Thymus (tissue), 11 donors: ENCODE measurements at regions not wholly inside any gene's neighbourhood (a gene's known extent, or its start where the extent isn't known, plus 50 kb on each side); places are given as distances from the start of the nearest gene placed in this dataset.
"Not testable (repeated sequence)": the region's sequence is repeated elsewhere in the genome, so short reads cannot be mapped to it uniquely, and the experiment has no call there.

ENCODE experiments used
- DNase-seq, 9 donors: peaks; one replicate each; pipeline ENCODE4 v3.0.0-alpha.2; 2013; ENCODE audit warnings: low spot score in 9 of 9, low read depth in 6 of 9, missing footprints in 1 of 9
- H3K27ac ChIP-seq, 2 donors: one replicate each; pipeline ENCODE4 v1.5.1; 2013; ENCODE audit warnings: control low read depth in 1 of 2, low read depth in 1 of 2, low read length in 1 of 2, mild to moderate bottlenecking in 1 of 2, moderate library complexity in 1 of 2
- H3K27me3 ChIP-seq, 2 donors: one replicate each; pipeline ENCODE4 v1.5.1; 2013; ENCODE audit warnings: low read length in 1 of 2; ENCODE audit not compliant: control insufficient read depth in 2 of 2, insufficient read depth in 1 of 2
- H3K36me3 ChIP-seq, 2 donors: one replicate each; pipeline ENCODE4 v1.5.1; 2013; ENCODE audit warnings: low read length in 1 of 2, mild to moderate bottlenecking in 1 of 2, moderate library complexity in 1 of 2; ENCODE audit not compliant: control insufficient read depth in 2 of 2, insufficient read depth in 2 of 2
- H3K4me1 ChIP-seq, 2 donors: one replicate each; pipeline ENCODE4 v1.5.1; 2013; ENCODE audit warnings: low read length in 2 of 2; ENCODE audit not compliant: control insufficient read depth in 2 of 2, insufficient read depth in 2 of 2
- H3K4me3 ChIP-seq, 2 donors: one replicate each; pipeline ENCODE4 v1.5.1; 2013; ENCODE audit warnings: low read length in 2 of 2, control low read depth in 1 of 2, mild to moderate bottlenecking in 1 of 2
- H3K9me3 ChIP-seq, 2 donors: one replicate each; pipeline ENCODE4 v1.5.1; 2013; ENCODE audit warnings: low read length in 1 of 2, mild to moderate bottlenecking in 1 of 2; ENCODE audit not compliant: control insufficient read depth in 2 of 2, insufficient read depth in 1 of 2
- WGBS: extraction: QIAGEN DNeasy Blood & Tissue Kit; methylation state at CpG from one replicate; pipeline ENCODE4 v1.1.7; 2013; 5-methylcytosine and 5-hydroxymethylcytosine counted together
- donor health status: healthy.

DNA sequence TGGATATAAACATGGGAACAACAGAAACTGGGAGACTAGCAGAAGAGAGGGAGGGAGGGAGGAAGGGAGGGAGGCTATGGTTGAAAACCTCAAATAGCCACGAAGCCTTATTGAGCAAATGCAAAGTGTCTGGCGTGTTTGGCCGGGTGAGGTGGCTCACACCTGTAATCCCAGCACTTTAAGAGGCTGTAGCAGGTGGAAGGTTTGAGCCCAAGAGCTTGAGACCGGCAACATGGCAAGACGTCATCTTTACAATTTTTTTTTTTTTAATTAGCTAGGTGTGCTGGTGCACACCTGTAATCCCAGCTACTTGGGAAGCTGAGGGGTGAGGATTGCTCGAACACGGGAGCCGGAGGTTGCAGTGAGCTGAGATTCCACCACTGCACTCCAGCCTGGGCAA, 139.2 kb upstream of the TPTE start:
- WGBS: 68% methylated on average over 8 of the region's 8 CpGs
- not testable (repeated sequence) for H3K4me3 ChIP-seq, DNase-seq, H3K27me3 ChIP-seq, H3K4me1 ChIP-seq, H3K36me3 ChIP-seq, H3K27ac ChIP-seq
- peaks cover 15 to 59% of the 10 kb centered on the region in 2 donors for H3K9me3 ChIP-seq

DNA sequence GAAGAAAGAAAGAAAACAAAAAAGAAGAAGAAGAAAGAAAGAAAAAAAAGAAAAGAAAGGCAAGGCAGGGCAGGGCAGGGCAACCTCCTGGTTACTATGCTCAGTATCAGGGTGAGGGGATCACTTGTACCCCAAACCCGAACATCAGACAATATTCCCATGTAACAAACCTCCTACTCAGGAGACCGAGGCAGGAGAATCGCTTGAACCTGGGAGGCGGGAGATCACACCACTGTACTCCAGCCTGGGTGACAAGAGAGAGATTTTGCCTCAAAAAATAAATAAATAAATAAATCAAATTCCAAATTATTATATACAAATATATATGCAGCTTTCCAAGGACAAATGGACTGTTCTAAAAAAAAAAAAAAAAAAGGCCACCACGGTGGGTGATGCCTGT, 138.8 kb upstream of the TPTE start:
- H3K27me3 ChIP-seq: not testable (repeated sequence)
- 60% methylated on average over 5 of the region's 5 CpGs for WGBS

DNA sequence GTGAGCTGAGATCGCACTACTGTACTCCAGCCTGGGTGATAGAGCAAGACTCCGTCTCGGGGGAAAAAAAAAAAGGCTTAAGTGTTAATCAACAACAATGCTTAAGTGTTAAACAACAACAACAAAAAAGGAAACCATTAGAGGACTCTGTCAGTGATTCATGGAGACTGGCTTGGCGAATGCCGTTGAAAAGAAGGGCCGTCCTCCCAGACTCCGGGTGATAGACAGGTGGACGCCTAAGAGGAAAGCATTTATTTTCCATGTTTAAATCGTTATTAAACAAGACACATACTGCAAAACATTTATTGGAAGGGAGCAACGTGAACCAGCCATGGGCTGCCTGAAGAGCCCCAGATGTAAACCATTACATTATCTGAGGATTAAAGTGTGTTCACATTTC, 137.8 kb upstream of the TPTE start:
- DNase-seq, H3K36me3 ChIP-seq, H3K27me3 ChIP-seq, H3K27ac ChIP-seq, H3K4me1 ChIP-seq, H3K4me3 ChIP-seq: not testable (repeated sequence)
- 87% methylated on average over 10 of the region's 10 CpGs for WGBS
- peaks cover 13 to 55% of the 10 kb centered on the region in 2 donors for H3K9me3 ChIP-seq

More for the DNA sequence above, 138.8 kb upstream of the TPTE start:
- not testable (repeated sequence) for H3K4me1 ChIP-seq, H3K36me3 ChIP-seq, DNase-seq, H3K27ac ChIP-seq, H3K4me3 ChIP-seq
- peaks cover 15 to 57% of the 10 kb centered on the region in 2 donors for H3K9me3 ChIP-seq

DNA sequence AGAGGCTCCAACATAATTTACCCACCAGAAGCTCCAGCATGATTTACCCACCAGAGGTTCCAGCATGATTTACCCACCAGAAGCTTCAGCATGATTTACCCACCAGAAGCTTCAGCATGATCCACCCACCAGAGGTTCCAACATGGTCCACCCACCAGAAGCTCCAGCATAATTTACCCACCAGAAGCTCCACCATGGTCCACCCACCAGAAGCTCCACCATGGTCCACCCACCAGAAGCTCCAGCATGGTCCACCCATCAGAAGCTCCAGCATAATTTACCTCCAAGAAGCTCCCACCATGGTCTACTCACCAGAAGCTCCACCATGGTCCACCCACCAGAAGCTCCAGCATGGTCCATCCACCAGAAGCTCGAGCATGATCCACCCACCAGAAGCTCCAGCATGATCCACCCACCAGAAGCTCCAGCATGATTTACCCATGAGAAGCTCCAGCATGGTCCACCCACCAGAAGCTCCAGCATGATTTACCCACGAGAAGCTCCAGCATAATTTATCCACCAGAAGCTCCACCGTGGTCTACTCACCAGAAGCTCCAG, 137.0 kb upstream of the TPTE start:
- not testable (repeated sequence) for H3K4me3 ChIP-seq, H3K4me1 ChIP-seq, H3K27ac ChIP-seq, H3K36me3 ChIP-seq, H3K27me3 ChIP-seq, DNase-seq
- peaks cover 10 to 52% of the 10 kb centered on the region in 2 donors for H3K9me3 ChIP-seq
- WGBS: 62% methylated on average over 3 of the region's 3 CpGs

DNA sequence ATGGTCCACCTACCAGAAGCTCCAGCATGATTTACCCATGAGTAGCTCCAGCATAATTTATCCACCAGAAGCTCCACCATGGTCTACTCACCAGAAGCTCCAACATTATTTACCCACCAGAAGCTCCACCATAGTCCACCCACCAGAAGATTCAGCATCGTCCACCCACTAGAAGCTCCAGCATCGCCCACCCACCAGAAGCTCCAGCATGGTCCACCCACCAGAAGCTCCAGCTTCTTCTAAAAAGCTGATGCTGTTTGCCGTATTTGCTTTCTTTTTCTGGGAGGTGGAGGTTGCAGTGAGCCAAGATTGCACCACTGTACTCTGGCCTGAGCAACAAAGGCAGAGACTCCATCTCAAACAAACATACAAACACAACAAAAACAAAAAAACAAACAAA, 136.2 kb upstream of the TPTE start:
- not testable (repeated sequence) for H3K27me3 ChIP-seq, H3K4me1 ChIP-seq, H3K36me3 ChIP-seq, H3K27ac ChIP-seq, DNase-seq, H3K4me3 ChIP-seq
- WGBS: 87% methylated on average over 3 of the region's 3 CpGs
- peaks cover 9 to 46% of the 10 kb centered on the region in 2 donors for H3K9me3 ChIP-seq

DNA sequence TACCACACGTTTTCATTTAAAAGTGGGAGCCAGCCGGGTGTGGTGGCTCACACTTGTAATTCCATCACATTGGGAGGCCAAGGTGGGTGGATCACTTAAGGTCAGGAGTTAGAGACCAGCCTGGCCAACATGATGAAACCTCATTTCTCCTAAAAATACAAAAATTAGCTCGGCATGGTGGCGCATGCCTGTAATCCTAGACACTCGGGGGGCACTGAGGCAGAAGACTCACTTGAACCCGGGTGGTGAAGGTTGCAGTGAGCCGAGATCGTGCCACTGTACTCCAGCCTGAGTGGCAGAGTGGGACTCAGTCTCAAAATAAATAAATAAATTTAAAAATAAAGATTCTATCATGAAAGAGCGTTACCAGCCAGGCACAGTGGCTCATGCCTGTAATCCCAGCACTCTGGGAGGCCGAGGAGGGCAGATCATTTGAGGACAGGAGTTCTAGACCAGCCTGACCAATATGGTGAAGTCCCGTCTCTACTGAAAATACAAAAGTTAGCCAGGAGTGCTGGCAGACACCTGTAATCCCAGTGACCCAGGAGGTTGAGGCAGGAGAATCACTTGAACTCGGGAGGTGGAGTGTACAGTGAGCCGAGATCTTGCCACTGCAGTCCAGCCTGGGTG, 135.4 kb upstream of the TPTE start:
- DNase-seq, H3K27ac ChIP-seq, H3K36me3 ChIP-seq, H3K27me3 ChIP-seq, H3K4me1 ChIP-seq, H3K4me3 ChIP-seq: not testable (repeated sequence)
- WGBS: 72% methylated on average over 13 of the region's 13 CpGs
- peaks cover 6 to 38% of the 10 kb centered on the region in 2 donors for H3K9me3 ChIP-seq

DNA sequence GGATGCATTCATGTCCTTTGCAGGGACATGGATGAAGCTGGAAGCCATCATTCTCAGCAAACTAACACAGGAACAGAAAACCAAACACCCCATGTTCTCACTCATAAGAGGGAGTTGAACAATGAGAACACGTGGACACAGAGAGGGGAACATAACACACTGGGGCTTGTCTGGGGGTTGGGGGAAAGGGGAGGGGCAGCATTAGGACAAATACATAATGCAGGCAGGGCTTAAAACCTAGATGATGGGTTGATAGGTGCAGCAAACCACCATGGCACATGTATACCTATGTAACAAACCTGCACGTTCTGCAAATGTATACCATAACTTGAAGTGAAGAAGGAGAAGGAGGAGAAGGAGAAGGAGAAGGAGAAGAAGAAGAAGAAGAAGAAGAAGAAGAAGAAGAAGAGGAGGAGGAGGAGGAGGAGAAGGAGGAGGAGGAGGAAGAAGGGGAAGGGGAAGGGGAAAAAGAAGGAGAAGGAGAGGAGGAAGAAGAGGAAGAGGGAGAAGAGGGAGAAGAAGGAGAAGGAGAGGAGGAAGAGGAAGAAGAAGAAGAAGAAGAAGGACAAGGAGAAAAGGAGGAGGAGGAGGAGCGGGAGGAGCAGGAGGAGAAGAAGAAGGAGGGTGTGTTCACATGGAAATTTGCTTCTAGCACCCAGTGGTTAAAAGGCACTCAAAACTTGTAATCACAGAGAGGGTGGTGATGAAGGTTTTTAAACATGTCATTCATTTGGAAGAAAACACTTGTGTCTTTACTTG, 133.5 kb upstream of the TPTE start:
- not testable (repeated sequence) for H3K27me3 ChIP-seq, H3K4me3 ChIP-seq, H3K27ac ChIP-seq, H3K36me3 ChIP-seq, DNase-seq, H3K4me1 ChIP-seq
- WGBS: 55% methylated on average over 3 of the region's 3 CpGs
- H3K9me3 ChIP-seq: peaks cover 6 to 28% of the 10 kb centered on the region in 2 donors

DNA sequence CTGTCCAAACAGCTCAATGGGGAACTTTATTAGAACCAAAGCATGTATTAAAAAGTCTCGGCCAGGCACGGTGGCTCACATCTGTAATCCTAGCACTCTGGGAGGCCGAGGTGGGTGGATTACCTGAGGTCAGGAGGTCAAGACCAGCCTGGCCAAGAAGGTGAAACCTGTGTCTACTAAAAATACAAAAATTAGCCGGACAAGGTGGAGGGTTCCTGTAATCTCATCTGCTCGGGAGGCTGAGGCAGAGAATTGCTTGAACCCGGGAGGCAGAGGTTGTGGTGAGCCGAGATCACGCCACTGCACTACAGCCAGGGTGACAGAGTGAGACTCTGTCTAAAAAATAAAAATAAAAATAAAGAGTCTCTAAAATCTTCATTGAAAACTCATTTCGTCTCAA, 132.8 kb upstream of the TPTE start:
- 71% methylated on average over 9 of the region's 9 CpGs for WGBS
- H3K27me3 ChIP-seq, DNase-seq, H3K4me3 ChIP-seq, H3K36me3 ChIP-seq, H3K27ac ChIP-seq, H3K4me1 ChIP-seq: not testable (repeated sequence)
- peaks cover 6 to 24% of the 10 kb centered on the region in 2 donors for H3K9me3 ChIP-seq

DNA sequence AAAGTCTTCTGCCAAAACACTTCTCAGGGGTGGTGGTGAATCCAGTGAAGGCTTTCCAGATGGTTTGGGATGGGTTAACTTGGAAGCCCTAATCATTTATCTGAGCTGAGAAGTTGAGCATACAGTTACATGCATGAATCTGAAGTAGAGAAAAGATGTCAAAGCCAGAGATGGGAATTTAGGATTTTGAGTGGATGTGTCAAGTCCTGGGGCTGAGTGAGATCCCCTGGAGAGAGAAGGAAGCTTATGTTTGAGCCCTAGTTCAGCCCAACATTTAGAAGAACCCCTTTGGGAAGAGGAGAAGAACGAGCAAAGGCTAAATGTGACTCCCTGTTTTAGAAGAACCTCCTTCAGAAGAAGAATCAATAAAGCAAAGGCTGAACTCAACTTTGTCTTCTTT, 129.1 kb upstream of the TPTE start:
- H3K4me3 ChIP-seq, H3K27ac ChIP-seq, DNase-seq, H3K36me3 ChIP-seq, H3K27me3 ChIP-seq, H3K9me3 ChIP-seq, H3K4me1 ChIP-seq: not testable (repeated sequence)
- no CpG with 5 or more reads among the region's 1 CpG for WGBS
